ENCODE measurements at regions not wholly inside any gene's neighbourhood (a gene's known extent, or its start where the extent isn't known, plus 50 kb on each side); places are given as distances from the start of the nearest gene placed in this dataset.
A peak's percentile ranks its signal among the peaks of the same experiment; 100 is the strongest.

- Histone ChIP-seq H3K36me3 (no peaks in the 10 kb centered on the region), H3K4me1 (peaks cover 0 to 19% (median 0%) of the 10 kb centered on the region in 12 donors), H3K9me3 (no peaks in the 10 kb centered on the region), H3K4me3 (no peak overlapping the region), H3K27me3 (peaks cover 0 to 11% (median 0%) of the 10 kb centered on the region in 9 donors), H3K27ac (no peak overlapping the region)
- DNase-seq (no peak), ATAC-seq (no peak)
- intact Hi-C loops (cut with DNase I), result loop anchor here in 1 of 10 donors (10.0 kb wide), 1 partner anchor 89 kb away; no protein-coding TSS in a partner anchor
- WGBS, 4 donors, result 85 to 93% (median 90%) methylated on average over 7 of the region's 7 CpGs
- TF ChIP-seq POLR2A (IDR thresholded peaks at IDR 0.05), result no peak
- TF ChIP-seq, protein P1, sequence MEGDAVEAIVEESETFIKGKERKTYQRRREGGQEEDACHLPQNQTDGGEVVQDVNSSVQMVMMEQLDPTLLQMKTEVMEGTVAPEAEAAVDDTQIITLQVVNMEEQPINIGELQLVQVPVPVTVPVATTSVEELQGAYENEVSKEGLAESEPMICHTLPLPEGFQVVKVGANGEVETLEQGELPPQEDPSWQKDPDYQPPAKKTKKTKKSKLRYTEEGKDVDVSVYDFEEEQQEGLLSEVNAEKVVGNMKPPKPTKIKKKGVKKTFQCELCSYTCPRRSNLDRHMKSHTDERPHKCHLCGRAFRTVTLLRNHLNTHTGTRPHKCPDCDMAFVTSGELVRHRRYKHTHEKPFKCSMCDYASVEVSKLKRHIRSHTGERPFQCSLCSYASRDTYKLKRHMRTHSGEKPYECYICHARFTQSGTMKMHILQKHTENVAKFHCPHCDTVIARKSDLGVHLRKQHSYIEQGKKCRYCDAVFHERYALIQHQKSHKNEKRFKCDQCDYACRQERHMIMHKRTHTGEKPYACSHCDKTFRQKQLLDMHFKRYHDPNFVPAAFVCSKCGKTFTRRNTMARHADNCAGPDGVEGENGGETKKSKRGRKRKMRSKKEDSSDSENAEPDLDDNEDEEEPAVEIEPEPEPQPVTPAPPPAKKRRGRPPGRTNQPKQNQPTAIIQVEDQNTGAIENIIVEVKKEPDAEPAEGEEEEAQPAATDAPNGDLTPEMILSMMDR (IDR thresholded peaks at IDR 0.05), result no peak
Observed at GRCh38 chr5:175595905-175596304, 62.0 kb upstream of the HRH2 start.

DNA sequence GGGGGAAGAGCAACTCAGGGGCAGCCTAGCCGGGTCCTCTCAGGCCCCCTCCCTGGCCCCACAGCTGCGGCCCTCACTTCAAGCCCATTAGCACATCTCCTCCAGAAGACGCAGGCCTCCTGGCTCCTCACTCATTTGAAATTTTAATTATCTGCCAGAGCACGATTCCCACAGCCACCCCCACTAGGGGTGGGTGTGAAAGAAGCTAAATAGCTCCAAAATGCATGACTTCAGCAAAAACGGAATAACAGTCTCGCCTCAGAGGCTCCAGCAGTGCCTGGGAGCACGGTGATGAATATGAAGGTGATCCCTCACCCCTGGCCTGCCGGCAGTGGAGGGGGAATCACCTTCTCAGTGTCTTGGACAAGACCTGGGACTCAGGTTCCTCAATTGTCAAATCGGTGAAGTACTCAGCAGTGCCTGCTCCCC, 61.1 kb upstream of the HRH2 start:
- 44 to 55% (median 51%) methylated on average over 9 of the region's 9 CpGs for WGBS, 4 donors
- H3K27ac ChIP-seq, result peak overlapping the region in 3 of 12 donors; percentile 81 to 88 (median 82)
- peaks cover 0 to 11% (median 0%) of the 10 kb centered on the region in 9 donors for H3K27me3 ChIP-seq
- intact Hi-C loops (cut with DNase I), result loop anchor here in 1 of 10 donors (10.0 kb wide), 1 partner anchor 88 kb away; no protein-coding TSS in a partner anchor
- no peaks in the 10 kb centered on the region for H3K9me3 ChIP-seq
- no peak for DNase-seq
- ATAC-seq, result no peak
- no peak overlapping the region for H3K4me3 ChIP-seq
- no peaks in the 10 kb centered on the region for H3K36me3 ChIP-seq
- H3K4me1 ChIP-seq, result peaks cover 0 to 19% (median 0%) of the 10 kb centered on the region in 12 donors
- no peak for TF ChIP-seq POLR2A (IDR thresholded peaks at IDR 0.05)
- TF ChIP-seq, protein P1 (IDR thresholded peaks at IDR 0.05), result no peak

DNA sequence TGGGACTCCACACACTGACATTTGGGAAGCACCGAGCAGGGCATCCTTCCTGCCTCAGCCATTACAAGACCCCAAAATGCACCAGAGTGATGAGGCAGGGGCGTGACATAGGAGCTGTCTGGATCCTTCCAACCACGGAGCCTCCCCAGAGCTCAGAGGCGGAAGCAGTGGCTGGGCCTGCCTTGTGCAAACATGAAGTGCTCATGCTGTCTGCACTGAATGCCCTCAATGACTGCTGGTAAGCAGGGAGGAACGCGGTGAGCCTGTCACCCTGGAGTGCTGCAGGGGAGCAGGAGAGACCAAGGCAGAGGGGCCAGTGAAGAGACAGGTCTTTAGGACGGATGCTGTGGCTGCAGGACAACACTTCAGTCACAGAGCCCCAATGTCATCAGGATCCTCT, 60.2 kb upstream of the HRH2 start:
- intact Hi-C loops (cut with DNase I), result loop anchor here in 2 of 10 donors (2.0 to 10.0 kb wide), 2 partner anchors 25 to 87 kb away; no protein-coding TSS in a partner anchor
- no peak for TF ChIP-seq POLR2A (IDR thresholded peaks at IDR 0.05)
- TF ChIP-seq, protein P1 (IDR thresholded peaks at IDR 0.05), result no peak
- Histone ChIP-seq H3K36me3 (no peaks in the 10 kb centered on the region), H3K4me3 (no peak overlapping the region), H3K9me3 (no peaks in the 10 kb centered on the region), H3K27me3 (peaks cover 0 to 11% (median 0%) of the 10 kb centered on the region in 9 donors), H3K27ac (peak overlapping the region in 11 of 12 donors; percentile 61 to 93 (median 81)), H3K4me1 (peaks cover 0 to 19% (median 0%) of the 10 kb centered on the region in 12 donors)
- peak in 1 of 5 donors; percentile 39 for DNase-seq
- peak; percentile 39 to 58 (median 51) for ATAC-seq
- WGBS, 4 donors, result 46 to 64% (median 55%) methylated on average over 6 to 7 of the region's 7 CpGs

DNA sequence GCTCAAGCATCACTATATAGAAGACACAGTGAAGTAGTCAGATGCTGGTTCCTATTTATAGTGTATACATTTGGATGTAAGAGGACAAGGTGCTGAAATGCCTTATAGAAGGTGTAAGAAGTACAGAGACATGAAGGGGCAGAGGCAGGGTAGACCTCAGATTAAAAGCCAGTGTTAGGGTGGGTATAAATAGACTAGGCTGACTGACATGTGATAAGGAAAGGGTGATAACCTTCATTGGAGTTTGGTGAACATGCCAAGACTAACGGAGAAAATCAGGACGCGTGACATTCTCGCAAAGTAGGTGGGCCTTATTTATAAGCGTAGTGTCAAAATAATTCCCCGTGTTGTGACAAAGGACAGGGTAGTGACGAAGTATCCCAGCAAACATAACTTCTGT, 59.1 kb upstream of the HRH2 start:
- H3K4me3 ChIP-seq, result no peak overlapping the region
- DNase-seq (peak in 2 of 5 donors; percentile 20 to 34), ATAC-seq (peak; percentile 85 to 92 (median 91))
- no peaks in the 10 kb centered on the region for H3K36me3 ChIP-seq
- TF ChIP-seq, protein P1 (IDR thresholded peaks at IDR 0.05), result no peak
- TF ChIP-seq POLR2A (IDR thresholded peaks at IDR 0.05), result no peak
- intact Hi-C loops (cut with DNase I), result loop anchor here in 2 of 10 donors (2.0 to 10.0 kb wide), 2 partner anchors 26 to 86 kb away; no protein-coding TSS in a partner anchor
- H3K27me3 ChIP-seq, result peaks cover 0 to 11% (median 0%) of the 10 kb centered on the region in 9 donors
- H3K9me3 ChIP-seq, result no peaks in the 10 kb centered on the region
- H3K4me1 ChIP-seq, result peaks cover 0 to 23% (median 0%) of the 10 kb centered on the region in 12 donors
- 23 to 35% (median 30%) methylated on average over 7 of the region's 7 CpGs for WGBS, 4 donors
- H3K27ac ChIP-seq, result peak overlapping the region; percentile 61 to 93 (median 82)

Measured in heart left ventricle (tissue), 16 donors.